Caco-2 (cell line): ENCODE measurements at regions not wholly inside any gene's neighbourhood (a gene's known extent, or its start where the extent isn't known, plus 50 kb on each side); places are given as distances from the start of the nearest gene placed in this dataset.

Source experiments
- BruUV-seq: library from RNA; stranded (reverse); fragments of 400-500 nt; replicated peaks from 2 replicates; lab custom pipeline; 2021; lab: Mats Ljungman, UMichigan
- CTCF ChIA-PET: fragments of 300-600 bp; sonication (Branson Sonifier 250); formaldehyde crosslinking; loops from one replicate; lab custom pipeline; 2022; ENCODE audit warnings: antibody characterized with exemption; lab: Charles Lee
- POLR2A ChIA-PET: fragments of 300-600 bp; sonication (Branson Sonifier 250); formaldehyde crosslinking; loops from one replicate; lab custom pipeline; 2022; ENCODE audit warnings: antibody characterized with exemption; lab: Charles Lee
- DNase-seq, 2 experiments: peaks; one replicate each; pipeline versions ENCODE4 v3.0.0 to v3.0.0-alpha.2; 2020 to 2022
- H3K27me3 ChIP-seq: replicated peaks from 2 replicates; pipeline ENCODE4 v1.6.0; 2011; ENCODE audit warnings: low read length; ENCODE audit not compliant: control insufficient read depth, insufficient read depth
- H3K36me3 ChIP-seq: 2 replicates; pipeline ENCODE4 v1.5.1; 2011; ENCODE audit warnings: low read length; ENCODE audit not compliant: control insufficient read depth, insufficient read depth
- H3K4me1 ChIP-seq: fragments of 250-450 bp; sonication (Bioruptor Pico); 2 replicates; pipeline ENCODE4 v1.5.1; 2020; ENCODE audit warnings: mild to moderate bottlenecking
- H3K4me3 ChIP-seq: 2 replicates; pipeline ENCODE4 v1.5.1; 2011; ENCODE audit warnings: low read depth, mild to moderate bottlenecking, control low read depth, low read length
- H3K9me3 ChIP-seq: fragments of 250-450 bp; sonication (Bioruptor Pico); 2 replicates; pipeline ENCODE4 v1.5.1; 2020; ENCODE audit warnings: mild to moderate bottlenecking, moderate library complexity
- H3K27ac Mint-ChIP-seq: one replicate; pipeline ENCODE4 v1.8.0; 2022; ENCODE audit warnings: mixed read lengths; ENCODE audit not compliant: unreplicated experiment
- H3K27me3 Mint-ChIP-seq: one replicate; pipeline ENCODE4 v1.8.0; 2022; ENCODE audit warnings: mixed read lengths; ENCODE audit not compliant: insufficient read depth, unreplicated experiment
- H3K36me3 Mint-ChIP-seq: one replicate; pipeline ENCODE4 v1.8.0; 2022; ENCODE audit warnings: mild to moderate bottlenecking, mixed read lengths; ENCODE audit not compliant: insufficient read depth, unreplicated experiment
- H3K4me1 Mint-ChIP-seq: one replicate; pipeline ENCODE4 v1.8.0; 2022; ENCODE audit warnings: low read depth, mixed read lengths; ENCODE audit not compliant: unreplicated experiment
- H3K4me3 Mint-ChIP-seq: one replicate; pipeline ENCODE4 v1.8.0; 2022; ENCODE audit warnings: mild to moderate bottlenecking, moderate library complexity, mixed read lengths; ENCODE audit not compliant: unreplicated experiment
- H3K9me3 Mint-ChIP-seq: one replicate; pipeline ENCODE4 v1.8.0; 2022; ENCODE audit warnings: mixed read lengths; ENCODE audit not compliant: unreplicated experiment
- CTCF ChIP-seq, 2 experiments: fragments of 200-600 bp in 1 of 2; IDR thresholded peaks; 1 replicate in 1 of 2; 2 replicates in 1 of 2; pipeline versions ENCODE4 v1.5.1 to v1.8.0; 2011 to 2022; ENCODE audit warnings: antibody characterized with exemption in 1 of 2, control low read depth in 1 of 2, inconsistent platforms in 1 of 2, low read depth in 1 of 2, low read length in 1 of 2, mild to moderate bottlenecking in 1 of 2, moderate library complexity in 1 of 2; ENCODE audit not compliant: insufficient read depth in 1 of 2, severe bottlenecking in 1 of 2, unreplicated experiment in 1 of 2
- intact Hi-C: fragments of 100-400 bp; cut with micrococcal nuclease; formaldehyde crosslinking; loops from one replicate; pipeline ENCODE4 v1.10.0; 2022; ENCODE audit not compliant: unreplicated experiment

GRCh38 chr2:37769551-37769950, 98.1 kb upstream of the CDC42EP3 start:
- TF ChIP-seq CTCF (IDR thresholded peaks at IDR 0.05; ENCODE audit: insufficient read depth in 1 of 2, low read depth in 1 of 2, low read length in 1 of 2, severe bottlenecking in 1 of 2, unreplicated experiment in 1 of 2): no peak
- Mint-ChIP-seq H3K27me3 (no peaks in the 10 kb centered on the region), H3K36me3 (peaks cover 4% of the 10 kb centered on the region), H3K27ac (peak overlapping the region; percentile 43), H3K4me3 (no peak overlapping the region), H3K4me1 (peaks cover 43% of the 10 kb centered on the region), H3K9me3 (peaks cover 9% of the 10 kb centered on the region)
- Histone ChIP-seq H3K9me3 (no peaks in the 10 kb centered on the region), H3K36me3 (no peaks in the 10 kb centered on the region), H3K4me1 (peaks cover 41% of the 10 kb centered on the region), H3K4me3 (no peak overlapping the region), H3K27me3 (no peaks in the 10 kb centered on the region)
- ChIA-PET CTCF (no interaction called here), POLR2A (no interaction called here)
- no peak for DNase-seq
- intact Hi-C loops: no loop called here
- no TSS peak for BruUV-seq

DNA sequence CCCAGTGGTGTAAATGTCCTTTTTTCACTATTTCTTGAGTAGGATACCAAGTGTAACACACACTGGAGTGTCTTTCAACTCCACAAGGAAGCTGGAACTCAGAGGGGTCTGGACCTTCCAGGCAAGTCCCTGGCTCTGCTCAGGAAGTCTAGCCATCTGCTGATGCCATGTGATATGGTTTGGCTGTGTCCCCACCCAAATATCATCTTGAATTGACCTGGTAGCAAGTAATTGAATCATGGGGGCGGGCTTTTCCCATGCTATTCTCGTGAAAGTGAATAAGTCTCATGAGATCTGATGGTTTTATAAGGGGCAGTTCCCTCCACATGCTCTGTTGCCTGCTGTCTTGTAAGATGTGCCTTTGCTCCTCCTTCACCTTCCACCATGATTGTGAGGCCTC, 99.4 kb upstream of the CDC42EP3 start:
- CTCF ChIA-PET: no interaction called here
- Histone ChIP-seq H3K4me1 (peaks cover 46% of the 10 kb centered on the region), H3K4me3 (no peak overlapping the region), H3K9me3 (no peaks in the 10 kb centered on the region), H3K27me3 (no peaks in the 10 kb centered on the region), H3K36me3 (no peaks in the 10 kb centered on the region)
- Mint-ChIP-seq H3K27ac (no peak overlapping the region), H3K4me3 (no peak overlapping the region), H3K36me3 (peaks cover 11% of the 10 kb centered on the region), H3K4me1 (peaks cover 55% of the 10 kb centered on the region), H3K27me3 (no peaks in the 10 kb centered on the region), H3K9me3 (peaks cover 19% of the 10 kb centered on the region)
- BruUV-seq: no TSS peak
- POLR2A ChIA-PET: no interaction called here
- intact Hi-C loops: no loop called here
- DNase-seq: no peak
- TF ChIP-seq CTCF (IDR thresholded peaks at IDR 0.05; ENCODE audit: insufficient read depth in 1 of 2, low read depth in 1 of 2, low read length in 1 of 2, severe bottlenecking in 1 of 2, unreplicated experiment in 1 of 2): no peak

GRCh38 chr2:37771600-37772088, 100.2 kb upstream of the CDC42EP3 start:
- no peak overlapping the region for H3K4me3 Mint-ChIP-seq
- peak overlapping the region; percentile 29 for H3K27ac Mint-ChIP-seq
- H3K27me3 ChIP-seq: no peaks in the 10 kb centered on the region
- no peak for TF ChIP-seq CTCF (IDR thresholded peaks at IDR 0.05; ENCODE audit: insufficient read depth in 1 of 2, low read depth in 1 of 2, low read length in 1 of 2, severe bottlenecking in 1 of 2, unreplicated experiment in 1 of 2)
- peaks cover 19% of the 10 kb centered on the region for H3K9me3 Mint-ChIP-seq
- H3K9me3 ChIP-seq: no peaks in the 10 kb centered on the region
- intact Hi-C loops: no loop called here
- ChIA-PET POLR2A (no interaction called here), CTCF (no interaction called here)
- no peak for DNase-seq
- peaks cover 49% of the 10 kb centered on the region for H3K4me1 ChIP-seq
- H3K4me3 ChIP-seq: no peak overlapping the region
- no peaks in the 10 kb centered on the region for H3K27me3 Mint-ChIP-seq
- H3K36me3 Mint-ChIP-seq: peaks cover 11% of the 10 kb centered on the region
- peaks cover 64% of the 10 kb centered on the region for H3K4me1 Mint-ChIP-seq
- no peaks in the 10 kb centered on the region for H3K36me3 ChIP-seq
- no TSS peak for BruUV-seq
